GM12873 (cell line): ENCODE measurements at regions not wholly inside any gene's neighbourhood (a gene's known extent, or its start where the extent isn't known, plus 50 kb on each side); places are given as distances from the start of the nearest gene placed in this dataset.
A peak's percentile ranks its signal among the peaks of the same experiment; 100 is the strongest.

Experiments used
- CTCF ChIP-seq: IDR thresholded peaks from 2 replicates; pipeline ENCODE4 v1.5.1; 2012; ENCODE audit warnings: low read depth, mild to moderate bottlenecking, moderate library complexity, low read length, control low read depth; ENCODE audit not compliant: insufficient read depth; ENCODE audit errors: missing control alignments

GRCh38 chr6:100257793-100258395, 206.8 kb downstream of the SIM1 start:
- peak; percentile 23 for TF ChIP-seq CTCF

- TF ChIP-seq CTCF, result no peak
These were observed 209.0 kb downstream of the SIM1 start for GRCh38 chr6:100255701-100256100.

GRCh38 chr6:100247123-100247522, 217.6 kb downstream of the SIM1 start:
- no peak for TF ChIP-seq CTCF

GRCh38 chr6:100246206-100246605, 218.5 kb downstream of the SIM1 start:
- TF ChIP-seq CTCF, result no peak

- no peak for TF ChIP-seq CTCF
These were observed 223.9 kb downstream of the SIM1 start for GRCh38 chr6:100240798-100241197.

- TF ChIP-seq CTCF, result no peak
These were observed 226.9 kb downstream of the SIM1 start for GRCh38 chr6:100237821-100238220.

- no peak for TF ChIP-seq CTCF
These were observed 228.3 kb downstream of the SIM1 start for GRCh38 chr6:100236389-100236788.

GRCh38 chr6:100235631-100236030, 229.1 kb downstream of the SIM1 start:
- no peak for TF ChIP-seq CTCF
